ENCODE measurements at regions not wholly inside any gene's neighbourhood (a gene's known extent, or its start where the extent isn't known, plus 50 kb on each side); places are given as distances from the start of the nearest gene placed in this dataset.

- Mint-ChIP-seq H3K4me3 (ENCODE audit: unreplicated experiment) (no peak overlapping the region), H3K27me3 (ENCODE audit: unreplicated experiment) (peaks cover 2% of the 10 kb centered on the region), H3K4me1 (ENCODE audit: unreplicated experiment) (peaks cover 4% of the 10 kb centered on the region), H3K27ac (ENCODE audit: unreplicated experiment) (no peak overlapping the region), H3K9me3 (ENCODE audit: unreplicated experiment) (no peaks in the 10 kb centered on the region), H3K36me3 (ENCODE audit: low read depth, unreplicated experiment) (no peaks in the 10 kb centered on the region)
- TF ChIP-seq CTCF (IDR thresholded peaks at IDR 0.05; ENCODE audit: unreplicated experiment) = no peak
- no peak for DNase-seq (ENCODE audit: low spot score)
Observed at GRCh38 chr10:78190051-78190825, 156.6 kb downstream of the RPS24 start.

- Mint-ChIP-seq H3K27me3 (ENCODE audit: unreplicated experiment) (peaks cover 2% of the 10 kb centered on the region), H3K9me3 (ENCODE audit: unreplicated experiment) (no peaks in the 10 kb centered on the region), H3K27ac (ENCODE audit: unreplicated experiment) (no peak overlapping the region)
Observed at GRCh38 chr10:78191301-78191700, 157.6 kb downstream of the RPS24 start.

GRCh38 chr10:78193189-78193588 lies 159.5 kb downstream of the RPS24 start:
- TF ChIP-seq CTCF (IDR thresholded peaks at IDR 0.05; ENCODE audit: unreplicated experiment) = no peak
- DNase-seq (ENCODE audit: low spot score) = no peak
- H3K4me1 Mint-ChIP-seq (ENCODE audit: unreplicated experiment) = peaks cover 4% of the 10 kb centered on the region
- H3K9me3 Mint-ChIP-seq (ENCODE audit: unreplicated experiment) = no peaks in the 10 kb centered on the region
- no peaks in the 10 kb centered on the region for H3K36me3 Mint-ChIP-seq (ENCODE audit: low read depth, unreplicated experiment)
- H3K27ac Mint-ChIP-seq (ENCODE audit: unreplicated experiment) = no peak overlapping the region
- peaks cover 2% of the 10 kb centered on the region for H3K27me3 Mint-ChIP-seq (ENCODE audit: unreplicated experiment)
- no peak overlapping the region for H3K4me3 Mint-ChIP-seq (ENCODE audit: unreplicated experiment)

More at GRCh38 chr10:78191301-78191700, 157.6 kb downstream of the RPS24 start:
- H3K36me3 Mint-ChIP-seq (ENCODE audit: low read depth, unreplicated experiment) = no peaks in the 10 kb centered on the region
- peaks cover 4% of the 10 kb centered on the region for H3K4me1 Mint-ChIP-seq (ENCODE audit: unreplicated experiment)
- no peak for TF ChIP-seq CTCF (IDR thresholded peaks at IDR 0.05; ENCODE audit: unreplicated experiment)
- no peak overlapping the region for H3K4me3 Mint-ChIP-seq (ENCODE audit: unreplicated experiment)
- no peak for DNase-seq (ENCODE audit: low spot score)

- no peak for DNase-seq (ENCODE audit: low spot score)
- peaks cover 4% of the 10 kb centered on the region for H3K4me1 Mint-ChIP-seq (ENCODE audit: unreplicated experiment)
- H3K36me3 Mint-ChIP-seq (ENCODE audit: low read depth, unreplicated experiment) = no peaks in the 10 kb centered on the region
- H3K9me3 Mint-ChIP-seq (ENCODE audit: unreplicated experiment) = no peaks in the 10 kb centered on the region
- TF ChIP-seq CTCF (IDR thresholded peaks at IDR 0.05; ENCODE audit: unreplicated experiment) = no peak
- peaks cover 2% of the 10 kb centered on the region for H3K27me3 Mint-ChIP-seq (ENCODE audit: unreplicated experiment)
- H3K4me3 Mint-ChIP-seq (ENCODE audit: unreplicated experiment) = no peak overlapping the region
- no peak overlapping the region for H3K27ac Mint-ChIP-seq (ENCODE audit: unreplicated experiment)
Observed at GRCh38 chr10:78194050-78194449, 160.4 kb downstream of the RPS24 start.
